Prostate gland (tissue), 2 donors: ENCODE measurements at regions not wholly inside any gene's neighbourhood (a gene's known extent, or its start where the extent isn't known, plus 50 kb on each side); places are given as distances from the start of the nearest gene placed in this dataset.

Experiments used
- DNase-seq: peaks from one replicate; pipeline ENCODE4 v3.0.0-alpha.2; 2019; ENCODE audit warnings: low spot score
- H3K27ac ChIP-seq, 2 donors: fragments of 200-600 bp; sonication (generic); 2 replicates each; pipeline ENCODE4 v1.5.1; 2017 to 2019
- H3K27me3 ChIP-seq: fragments of 200-600 bp; sonication (generic); replicated peaks from 2 replicates; pipeline ENCODE4 v1.5.1; 2019; ENCODE audit not compliant: insufficient read depth
- H3K36me3 ChIP-seq, 2 donors: fragments of 200-600 bp; sonication (generic); 1 replicate in 1 of 2; 2 replicates in 1 of 2; pipeline versions ENCODE4 v1.5.1 to v1.8.1; 2017 to 2019
- H3K4me1 ChIP-seq: fragments of 200-600 bp; sonication (generic); replicated peaks from 2 replicates; pipeline ENCODE4 v1.5.1; 2019
- H3K4me3 ChIP-seq, 2 donors: fragments of 200-600 bp; sonication (generic); 2 replicates each; pipeline ENCODE4 v1.5.1; 2017 to 2019
- H3K9me3 ChIP-seq: fragments of 200-600 bp; sonication (generic); 2 replicates; pipeline ENCODE4 v1.5.1; 2017
- POLR2A ChIP-seq: fragments of 450-650 bp; IDR thresholded peaks from one replicate; pipeline ENCODE4 v1.6.1; 2016; ENCODE audit warnings: antibody characterized with exemption, mild to moderate bottlenecking
- POLR2AphosphoS5 ChIP-seq: sonication (generic); formaldehyde crosslinking; IDR thresholded peaks from one replicate; pipeline ENCODE4 v1.6.1; 2017; ENCODE audit warnings: antibody characterized with exemption
- WGBS: methylation state at CpG from one replicate; pipeline ENCODE4 v1.1.5; 2018; 5-methylcytosine and 5-hydroxymethylcytosine counted together
- intact Hi-C: fragments of 100-400 bp; cut with DNase I; formaldehyde crosslinking; loops from one replicate; pipeline ENCODE4 v1.14.2; 2022
- TF ChIP-seq, protein P1 (sequence below), 4 experiments: fragments of 200-600 bp in 2 of 4; fragments of 450-650 bp in 2 of 4; sonication (generic) in 2 of 4; IDR thresholded peaks; 1 replicate in 3 of 4; 2 replicates in 1 of 4; pipeline ENCODE4 v1.5.1; 2016 to 2019; ENCODE audit warnings: antibody characterized with exemption in 4 of 4, mild to moderate bottlenecking in 2 of 4, moderate library complexity in 2 of 4

DNA sequence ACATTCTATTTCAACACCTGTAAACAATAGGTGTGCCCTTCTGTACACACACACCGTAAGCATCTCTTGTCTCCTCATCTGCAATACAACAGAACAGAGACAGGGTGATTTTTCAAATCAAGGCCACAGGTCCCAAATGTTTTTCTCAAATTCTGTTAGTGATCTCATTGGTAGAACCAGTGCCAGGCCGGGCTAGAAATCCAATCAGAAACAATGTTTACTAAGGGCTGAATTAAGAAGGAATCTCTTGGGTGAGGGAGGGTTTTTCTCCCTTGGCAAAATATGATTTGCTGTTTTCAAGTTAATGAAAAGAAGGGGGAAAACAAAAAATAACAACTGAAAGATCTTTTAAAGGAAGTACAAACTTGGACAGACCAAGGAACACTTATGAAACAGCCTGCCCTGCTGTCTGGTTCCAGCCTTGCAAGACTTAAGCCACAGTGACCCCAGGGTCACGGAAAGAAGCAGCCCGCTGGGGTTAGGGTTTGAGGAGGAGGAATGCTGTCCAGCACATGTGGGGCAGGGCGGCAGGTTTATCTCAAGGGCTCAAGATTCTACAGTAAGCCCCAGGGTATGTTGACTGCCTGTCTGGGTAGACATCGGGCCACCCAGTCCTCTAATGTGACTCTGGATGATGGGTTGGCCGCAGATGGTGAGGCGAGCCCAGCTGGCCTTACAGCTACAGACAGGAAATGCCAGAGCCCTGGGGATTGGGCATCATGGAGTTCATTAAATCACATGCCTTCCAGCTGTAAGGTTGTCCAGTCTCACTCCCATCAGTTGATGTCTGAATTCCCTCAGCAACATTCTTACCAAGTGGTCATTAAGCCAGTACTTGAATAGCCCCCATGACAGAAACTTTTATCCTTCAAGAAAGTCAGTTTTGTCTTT, 73.3 kb upstream of the SLC44A3 start:
- 88% methylated on average over 8 of the region's 8 CpGs for WGBS
- TF ChIP-seq POLR2A (no peak), POLR2AphosphoS5 (no peak)
- TF ChIP-seq, protein P1, sequence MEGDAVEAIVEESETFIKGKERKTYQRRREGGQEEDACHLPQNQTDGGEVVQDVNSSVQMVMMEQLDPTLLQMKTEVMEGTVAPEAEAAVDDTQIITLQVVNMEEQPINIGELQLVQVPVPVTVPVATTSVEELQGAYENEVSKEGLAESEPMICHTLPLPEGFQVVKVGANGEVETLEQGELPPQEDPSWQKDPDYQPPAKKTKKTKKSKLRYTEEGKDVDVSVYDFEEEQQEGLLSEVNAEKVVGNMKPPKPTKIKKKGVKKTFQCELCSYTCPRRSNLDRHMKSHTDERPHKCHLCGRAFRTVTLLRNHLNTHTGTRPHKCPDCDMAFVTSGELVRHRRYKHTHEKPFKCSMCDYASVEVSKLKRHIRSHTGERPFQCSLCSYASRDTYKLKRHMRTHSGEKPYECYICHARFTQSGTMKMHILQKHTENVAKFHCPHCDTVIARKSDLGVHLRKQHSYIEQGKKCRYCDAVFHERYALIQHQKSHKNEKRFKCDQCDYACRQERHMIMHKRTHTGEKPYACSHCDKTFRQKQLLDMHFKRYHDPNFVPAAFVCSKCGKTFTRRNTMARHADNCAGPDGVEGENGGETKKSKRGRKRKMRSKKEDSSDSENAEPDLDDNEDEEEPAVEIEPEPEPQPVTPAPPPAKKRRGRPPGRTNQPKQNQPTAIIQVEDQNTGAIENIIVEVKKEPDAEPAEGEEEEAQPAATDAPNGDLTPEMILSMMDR (IDR thresholded peaks at IDR 0.05) = no peak
- no peak for DNase-seq
- Histone ChIP-seq H3K27ac (no peak overlapping the region), H3K27me3 (no peaks in the 10 kb centered on the region), H3K36me3 (no peaks in the 10 kb centered on the region), H3K9me3 (no peaks in the 10 kb centered on the region), H3K4me1 (peaks cover 7% of the 10 kb centered on the region), H3K4me3 (no peak overlapping the region)
- intact Hi-C loops = no loop called here

DNA sequence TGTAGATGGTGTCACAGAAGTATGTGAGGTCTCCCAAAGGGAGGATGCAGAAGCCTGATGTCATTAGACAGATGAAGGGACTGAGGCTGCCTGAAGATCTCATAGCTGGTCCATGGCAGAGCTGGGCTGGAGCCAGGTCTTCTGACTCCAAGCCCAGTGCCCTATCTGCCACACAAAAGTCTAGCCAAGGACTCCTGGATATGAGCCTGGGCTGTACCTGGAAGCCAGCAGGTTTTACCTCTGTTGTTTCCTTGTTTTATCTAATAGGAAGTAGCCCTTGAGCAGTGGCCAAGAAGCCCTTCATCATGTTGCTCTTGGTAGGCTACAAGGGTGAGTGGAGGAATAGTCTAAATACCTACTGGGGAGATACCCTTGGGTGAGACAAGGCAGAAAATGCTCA, 74.4 kb upstream of the SLC44A3 start:
- H3K36me3 ChIP-seq = no peaks in the 10 kb centered on the region
- DNase-seq = no peak
- H3K9me3 ChIP-seq = no peaks in the 10 kb centered on the region
- H3K27me3 ChIP-seq = no peaks in the 10 kb centered on the region
- H3K4me1 ChIP-seq = peaks cover 7% of the 10 kb centered on the region
- no peak overlapping the region for H3K4me3 ChIP-seq
- H3K27ac ChIP-seq = peak overlapping the region in 1 of 2 donors; percentile 83
- no peak for TF ChIP-seq POLR2AphosphoS5
- TF ChIP-seq POLR2A = no peak
- TF ChIP-seq, protein P1 (IDR thresholded peaks at IDR 0.05) = no peak
- intact Hi-C loops = no loop called here

DNA sequence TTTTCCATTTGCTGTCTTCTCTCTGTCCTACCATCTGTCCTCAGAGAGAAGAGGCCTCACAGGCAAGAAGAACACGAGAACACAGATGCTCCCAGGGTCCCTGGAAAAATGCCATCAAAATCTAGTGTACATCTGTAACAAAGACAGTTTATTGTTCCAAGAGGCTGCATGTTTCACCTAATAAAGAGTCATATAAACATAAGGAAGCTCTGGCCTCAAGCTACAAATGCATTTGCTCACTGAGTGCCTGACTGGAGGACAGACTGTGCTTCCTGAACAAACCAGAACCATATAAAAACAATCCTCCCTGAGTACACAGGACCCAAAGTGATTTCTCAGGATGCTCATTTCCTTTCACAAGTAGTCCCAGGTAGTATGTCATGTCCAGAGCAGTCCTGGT, 76.3 kb upstream of the SLC44A3 start:
- no peaks in the 10 kb centered on the region for H3K36me3 ChIP-seq
- H3K27ac ChIP-seq = peak overlapping the region; percentile 82 to 83
- H3K4me1 ChIP-seq = peaks cover 7% of the 10 kb centered on the region
- no peaks in the 10 kb centered on the region for H3K27me3 ChIP-seq
- intact Hi-C loops = loop anchor here (5.0 kb wide), 1 partner anchor 38 kb away; no protein-coding TSS in a partner anchor
- no peak overlapping the region for H3K4me3 ChIP-seq
- 10% methylated on average over 1 of the region's 1 CpG for WGBS
- no peaks in the 10 kb centered on the region for H3K9me3 ChIP-seq
- peak; percentile 85 for DNase-seq
- TF ChIP-seq POLR2A = no peak
- TF ChIP-seq POLR2AphosphoS5 = peak; percentile 99

DNA sequence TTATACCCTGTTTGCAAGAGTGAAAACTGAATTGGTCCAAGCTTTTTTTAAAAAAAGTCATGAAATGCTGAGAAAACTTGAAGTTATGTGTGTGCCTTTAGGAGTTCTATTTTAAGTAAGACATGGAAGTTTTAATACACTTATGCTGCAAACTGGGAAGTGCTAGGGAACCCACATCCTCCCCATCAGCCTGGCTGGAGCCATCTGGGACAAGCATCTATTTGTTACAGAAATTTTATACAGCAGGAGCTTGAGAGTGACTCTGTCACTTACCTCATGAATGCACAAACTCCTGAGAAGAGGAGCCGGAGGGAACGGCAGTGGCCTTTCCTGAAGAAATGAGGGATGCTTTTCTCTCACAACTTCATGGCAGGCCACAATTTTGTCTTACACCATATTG, 78.2 kb upstream of the SLC44A3 start:
- DNase-seq = no peak
- Histone ChIP-seq H3K4me1 (peaks cover 7% of the 10 kb centered on the region), H3K36me3 (no peaks in the 10 kb centered on the region), H3K27me3 (no peaks in the 10 kb centered on the region), H3K27ac (no peak overlapping the region), H3K9me3 (no peaks in the 10 kb centered on the region), H3K4me3 (no peak overlapping the region)
- WGBS = 100% methylated on average over 2 of the region's 2 CpGs
- TF ChIP-seq, protein P1 (IDR thresholded peaks at IDR 0.05) = no peak
- TF ChIP-seq POLR2A = no peak
- TF ChIP-seq POLR2AphosphoS5 = no peak
- intact Hi-C loops = loop anchor here (5.0 kb wide), 1 partner anchor 40 kb away; no protein-coding TSS in a partner anchor

DNA sequence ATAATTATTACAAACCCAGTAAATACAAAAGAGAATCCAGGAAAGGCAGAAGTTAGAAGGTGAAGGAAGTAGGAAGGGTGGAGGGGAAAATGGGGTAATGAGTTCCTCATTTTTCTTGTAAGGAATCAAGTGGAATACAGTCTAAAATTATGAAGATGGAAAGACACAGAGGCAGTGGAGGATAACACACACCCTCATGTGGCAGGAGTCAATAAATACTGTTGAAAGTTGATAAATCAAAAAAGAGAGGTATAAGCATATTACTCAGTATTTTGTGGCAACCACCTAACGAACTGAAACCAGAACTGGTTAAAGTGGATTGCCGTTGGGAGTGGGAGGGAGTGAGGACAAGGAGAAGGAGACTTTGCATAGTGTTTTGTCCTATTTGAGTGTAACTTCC, 78.6 kb upstream of the SLC44A3 start:
- peaks cover 7% of the 10 kb centered on the region for H3K4me1 ChIP-seq
- H3K27me3 ChIP-seq = no peaks in the 10 kb centered on the region
- H3K9me3 ChIP-seq = no peaks in the 10 kb centered on the region
- H3K36me3 ChIP-seq = no peaks in the 10 kb centered on the region
- H3K27ac ChIP-seq = no peak overlapping the region
- no peak for TF ChIP-seq POLR2A
- no peak for TF ChIP-seq POLR2AphosphoS5
- TF ChIP-seq, protein P1 (IDR thresholded peaks at IDR 0.05) = no peak
- 78% methylated on average over 2 of the region's 2 CpGs for WGBS
- H3K4me3 ChIP-seq = no peak overlapping the region
- intact Hi-C loops = loop anchor here (5.0 kb wide), 1 partner anchor 41 kb away; no protein-coding TSS in a partner anchor
- DNase-seq = no peak
